Epithelial cell of proximal tubule (primary cell): ENCODE measurements at regions not wholly inside any gene's neighbourhood (a gene's known extent, or its start where the extent isn't known, plus 50 kb on each side); places are given as distances from the start of the nearest gene placed in this dataset.

Experiments
- DNase-seq: peaks from one replicate; pipeline ENCODE4 v3.0.0-alpha.2; 2011; ENCODE audit warnings: low read depth
- H3K4me3 ChIP-seq: 2 replicates; pipeline ENCODE4 v1.5.1; 2011; ENCODE audit warnings: low read depth, mild to moderate bottlenecking, low read length
- TF ChIP-seq, protein P1 (sequence below): conservative IDR thresholded peaks from 2 replicates; pipeline ENCODE4 v1.5.1; 2012; ENCODE audit warnings: low read depth, mild to moderate bottlenecking, low read length

DNA sequence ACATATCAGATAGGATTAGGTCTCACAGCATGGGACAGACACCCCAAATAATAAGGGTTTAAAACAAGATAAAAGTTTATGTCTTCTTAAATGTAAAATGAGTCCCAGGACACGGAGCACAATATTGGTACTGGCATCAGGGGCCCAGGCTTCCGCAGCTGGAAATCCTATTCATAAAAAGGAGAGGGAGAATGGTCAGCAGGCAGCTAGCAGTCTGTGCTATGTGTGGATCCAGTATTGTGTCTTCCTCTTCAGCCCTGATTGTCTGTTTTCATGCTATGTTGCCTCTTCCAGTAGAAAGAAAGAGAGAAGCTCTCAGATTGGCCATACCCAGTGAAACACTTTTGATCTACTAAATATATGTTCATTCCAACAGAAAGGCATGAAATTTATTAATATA is 319.3 kb upstream of the SLCO3A1 start:
- H3K4me3 ChIP-seq, result no peak overlapping the region
- DNase-seq, result no peak
- TF ChIP-seq, protein P1, sequence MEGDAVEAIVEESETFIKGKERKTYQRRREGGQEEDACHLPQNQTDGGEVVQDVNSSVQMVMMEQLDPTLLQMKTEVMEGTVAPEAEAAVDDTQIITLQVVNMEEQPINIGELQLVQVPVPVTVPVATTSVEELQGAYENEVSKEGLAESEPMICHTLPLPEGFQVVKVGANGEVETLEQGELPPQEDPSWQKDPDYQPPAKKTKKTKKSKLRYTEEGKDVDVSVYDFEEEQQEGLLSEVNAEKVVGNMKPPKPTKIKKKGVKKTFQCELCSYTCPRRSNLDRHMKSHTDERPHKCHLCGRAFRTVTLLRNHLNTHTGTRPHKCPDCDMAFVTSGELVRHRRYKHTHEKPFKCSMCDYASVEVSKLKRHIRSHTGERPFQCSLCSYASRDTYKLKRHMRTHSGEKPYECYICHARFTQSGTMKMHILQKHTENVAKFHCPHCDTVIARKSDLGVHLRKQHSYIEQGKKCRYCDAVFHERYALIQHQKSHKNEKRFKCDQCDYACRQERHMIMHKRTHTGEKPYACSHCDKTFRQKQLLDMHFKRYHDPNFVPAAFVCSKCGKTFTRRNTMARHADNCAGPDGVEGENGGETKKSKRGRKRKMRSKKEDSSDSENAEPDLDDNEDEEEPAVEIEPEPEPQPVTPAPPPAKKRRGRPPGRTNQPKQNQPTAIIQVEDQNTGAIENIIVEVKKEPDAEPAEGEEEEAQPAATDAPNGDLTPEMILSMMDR, result no peak

DNA sequence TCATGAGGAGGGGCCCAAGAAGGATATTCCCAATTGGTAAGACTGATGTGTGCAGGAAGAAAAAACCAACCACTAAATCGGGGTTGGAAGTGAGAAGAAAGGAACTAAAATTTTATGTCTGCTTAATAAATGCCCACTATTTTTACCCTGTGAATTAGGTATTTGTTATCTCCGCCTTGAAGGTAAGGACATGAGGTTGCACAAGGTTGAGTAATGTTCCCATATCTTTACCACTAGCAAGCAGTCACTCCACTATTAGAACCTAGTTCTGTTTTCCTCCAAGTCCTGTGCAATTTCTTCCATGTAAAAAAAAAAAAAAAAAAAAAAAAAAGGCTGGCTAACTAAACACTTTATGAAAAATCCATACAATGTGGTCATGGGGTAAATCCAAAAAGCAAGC is 318.5 kb upstream of the SLCO3A1 start:
- TF ChIP-seq, protein P1, result no peak
- no peak for DNase-seq

DNA sequence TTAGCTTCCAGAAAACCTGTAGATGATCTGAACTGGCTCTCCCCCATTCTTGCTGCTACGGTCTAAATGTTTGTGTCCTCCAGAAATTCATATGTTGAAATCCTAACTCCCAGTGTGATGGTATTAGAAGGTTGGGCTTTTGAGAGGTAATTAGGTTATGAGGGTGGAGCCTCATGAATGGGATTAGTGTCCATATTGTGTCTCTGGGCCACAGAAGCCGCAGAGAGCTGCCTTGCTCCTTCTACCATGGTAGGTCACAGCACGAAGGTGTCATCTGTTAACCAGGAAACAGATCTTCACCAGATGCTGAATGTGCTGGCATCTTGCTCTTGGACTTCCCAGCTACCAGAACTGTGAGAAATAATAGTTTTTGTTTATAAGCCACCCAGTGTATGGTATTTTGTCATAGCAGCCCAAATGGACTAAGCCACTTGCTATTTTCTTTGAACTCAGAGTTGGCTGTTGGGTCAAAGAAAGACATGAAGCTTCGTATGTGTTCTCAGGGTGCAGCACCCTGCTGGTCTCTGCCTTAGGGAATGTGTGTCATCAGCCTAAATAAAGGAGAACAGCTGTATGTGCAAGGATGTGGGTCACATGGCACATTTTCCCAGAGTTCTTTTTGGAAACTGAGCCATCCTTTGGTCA is 317.5 kb upstream of the SLCO3A1 start:
- no peak overlapping the region for H3K4me3 ChIP-seq
- TF ChIP-seq, protein P1, result no peak
- no peak for DNase-seq

More for the DNA sequence above, 318.5 kb upstream of the SLCO3A1 start:
- no peak overlapping the region for H3K4me3 ChIP-seq

DNA sequence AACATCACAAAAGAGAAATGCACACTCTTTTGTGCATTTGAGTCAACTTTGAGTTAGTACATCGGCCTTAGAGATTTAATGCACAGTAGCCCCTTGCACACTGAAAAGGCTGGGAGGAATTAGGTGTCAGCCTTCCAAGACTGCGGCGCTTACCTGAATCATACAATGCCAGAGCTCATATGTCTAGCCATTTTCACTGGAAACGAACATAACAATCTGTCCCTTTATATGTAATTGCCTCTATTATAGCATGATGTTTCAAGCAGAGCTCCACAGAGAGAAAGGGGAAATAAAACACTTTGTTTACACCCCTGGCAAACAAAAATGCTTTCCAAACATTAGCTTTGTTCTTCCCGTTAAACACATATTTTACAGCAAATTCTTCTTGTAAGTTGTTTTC is 315.7 kb upstream of the SLCO3A1 start:
- DNase-seq, result no peak
- TF ChIP-seq, protein P1, result no peak

DNA sequence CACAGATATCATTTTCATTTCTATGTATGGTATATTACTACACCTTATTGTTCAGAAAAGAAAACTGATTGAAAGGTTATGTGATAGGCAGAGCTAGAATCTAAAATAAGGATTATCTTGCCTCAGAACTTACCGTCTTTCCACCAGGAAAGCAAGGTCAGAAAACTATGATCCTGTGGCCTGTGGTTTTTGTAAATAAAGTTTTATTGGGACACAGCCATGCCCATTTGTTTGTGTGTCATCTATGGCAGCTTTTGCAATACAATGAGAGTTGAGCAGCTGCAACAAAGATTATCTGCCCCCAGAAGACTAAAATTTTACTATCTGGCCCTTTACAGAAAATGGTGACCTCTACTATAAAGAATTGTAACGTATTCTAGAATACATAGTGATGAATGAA is 314.7 kb upstream of the SLCO3A1 start:
- TF ChIP-seq, protein P1, result no peak
- DNase-seq, result no peak
- H3K4me3 ChIP-seq, result no peak overlapping the region

More for the DNA sequence above, 315.7 kb upstream of the SLCO3A1 start:
- H3K4me3 ChIP-seq, result no peak overlapping the region

DNA sequence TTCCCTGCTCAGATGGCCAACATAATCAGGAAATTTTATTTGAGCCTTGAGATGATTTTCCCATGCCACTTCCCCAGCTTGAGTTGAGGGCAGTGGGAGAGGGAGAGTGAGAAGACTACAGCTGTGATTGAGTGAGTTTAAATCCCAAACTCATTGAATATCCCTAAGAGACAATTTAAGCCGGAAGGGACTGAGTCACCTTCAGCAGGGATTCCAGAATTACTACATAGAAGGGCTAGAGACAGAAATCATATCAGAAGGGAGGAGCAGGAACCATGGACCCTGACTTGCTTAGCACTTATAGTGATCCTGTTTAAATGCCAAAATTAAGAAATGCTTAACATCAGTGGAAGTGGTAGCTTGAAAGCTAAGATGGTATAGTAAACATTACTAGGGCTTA is 312.2 kb upstream of the SLCO3A1 start:
- H3K4me3 ChIP-seq, result no peak overlapping the region
- TF ChIP-seq, protein P1, result no peak
- no peak for DNase-seq

DNA sequence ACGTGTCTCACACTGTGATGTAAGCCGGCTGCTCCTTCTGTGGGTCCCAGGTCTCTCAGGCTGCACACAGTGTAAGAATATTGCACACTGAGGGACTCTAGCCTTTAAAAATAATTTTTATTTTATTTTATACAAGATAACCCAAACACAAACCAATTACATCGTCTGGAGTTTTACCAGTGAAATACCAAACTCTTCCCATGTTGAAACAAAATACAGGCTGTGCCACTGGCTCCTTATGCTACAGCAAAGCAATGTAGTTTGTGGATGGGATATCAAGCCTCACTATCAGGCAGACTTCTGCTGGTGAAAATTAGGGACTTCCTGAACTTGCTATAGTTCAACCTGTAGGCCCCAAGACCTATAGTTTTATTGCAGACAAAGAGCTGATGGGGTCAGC is 311.3 kb upstream of the SLCO3A1 start:
- TF ChIP-seq, protein P1, result no peak
- H3K4me3 ChIP-seq, result no peak overlapping the region
- DNase-seq, result no peak
